ENCODE measurements at regions not wholly inside any gene's neighbourhood (a gene's known extent, or its start where the extent isn't known, plus 50 kb on each side); places are given as distances from the start of the nearest gene placed in this dataset.

GRCh38 chr9:129245276-129245675 lies 67.2 kb upstream of the IER5L start:
- DNase-seq: no peak

- DNase-seq: no peak
Measured at GRCh38 chr9:129242971-129243561, 65.0 kb upstream of the IER5L start.

- no peak for DNase-seq
Measured at GRCh38 chr9:129242191-129242941, 64.3 kb upstream of the IER5L start.

GRCh38 chr9:129241725-129242124 lies 63.7 kb upstream of the IER5L start:
- DNase-seq: no peak

- DNase-seq: no peak
Measured at GRCh38 chr9:129240581-129241211, 62.6 kb upstream of the IER5L start.

- DNase-seq: no peak
Measured at GRCh38 chr9:129239946-129240490, 62.0 kb upstream of the IER5L start.

GRCh38 chr9:129237803-129238202 lies 59.7 kb upstream of the IER5L start:
- no peak for DNase-seq

GRCh38 chr9:129237164-129237611 lies 59.1 kb upstream of the IER5L start:
- no peak for DNase-seq

GRCh38 chr9:129236441-129237145 lies 58.5 kb upstream of the IER5L start:
- no peak for DNase-seq

GRCh38 chr9:129235931-129236331 lies 57.9 kb upstream of the IER5L start:
- no peak for DNase-seq

GRCh38 chr9:129235041-129235930 lies 57.2 kb upstream of the IER5L start:
- DNase-seq: no peak

GRCh38 chr9:129234491-129234890 lies 56.4 kb upstream of the IER5L start:
- no peak for DNase-seq

- DNase-seq: no peak
Measured at GRCh38 chr9:129232839-129233591, 55.0 kb upstream of the IER5L start.

GRCh38 chr9:129231759-129232158 lies 53.7 kb upstream of the IER5L start:
- no peak for DNase-seq

GRCh38 chr9:129231022-129231739 lies 53.1 kb upstream of the IER5L start:
- DNase-seq: no peak

- no peak for DNase-seq
Measured at GRCh38 chr9:129230302-129230701, 52.2 kb upstream of the IER5L start.
